ENCODE measurements at regions not wholly inside any gene's neighbourhood (a gene's known extent, or its start where the extent isn't known, plus 50 kb on each side); places are given as distances from the start of the nearest gene placed in this dataset.

DNA sequence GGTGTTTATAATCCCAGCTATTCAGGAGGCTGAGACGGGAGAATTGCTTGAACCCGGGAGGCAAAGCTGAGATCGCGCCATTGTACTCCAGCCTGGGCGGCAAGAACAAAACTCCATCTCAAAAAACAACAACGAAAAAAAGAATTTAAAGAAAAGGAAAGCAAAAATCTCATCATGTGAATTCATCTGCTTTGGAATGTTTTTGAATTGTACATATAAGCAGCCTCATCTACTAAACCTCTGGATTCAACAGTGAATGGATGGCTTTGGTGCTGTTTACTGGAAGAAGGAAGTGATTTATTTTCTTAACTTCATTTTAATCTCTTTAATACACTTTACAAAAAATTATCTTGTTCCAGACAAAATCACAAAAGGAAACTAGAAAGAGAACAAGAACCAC, 51.8 kb upstream of the PNRC1 start:
- H3K27me3 Mint-ChIP-seq (ENCODE audit: low read depth), result peaks cover 2% of the 10 kb centered on the region; the same call in 1 of the 2 replicates
- TF ChIP-seq, protein P1, sequence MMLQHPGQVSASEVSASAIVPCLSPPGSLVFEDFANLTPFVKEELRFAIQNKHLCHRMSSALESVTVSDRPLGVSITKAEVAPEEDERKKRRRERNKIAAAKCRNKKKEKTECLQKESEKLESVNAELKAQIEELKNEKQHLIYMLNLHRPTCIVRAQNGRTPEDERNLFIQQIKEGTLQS (CRISPR knock-in tag; conservative IDR thresholded peaks at IDR 0.05), result no peak
- TF ChIP-seq, protein P2, sequence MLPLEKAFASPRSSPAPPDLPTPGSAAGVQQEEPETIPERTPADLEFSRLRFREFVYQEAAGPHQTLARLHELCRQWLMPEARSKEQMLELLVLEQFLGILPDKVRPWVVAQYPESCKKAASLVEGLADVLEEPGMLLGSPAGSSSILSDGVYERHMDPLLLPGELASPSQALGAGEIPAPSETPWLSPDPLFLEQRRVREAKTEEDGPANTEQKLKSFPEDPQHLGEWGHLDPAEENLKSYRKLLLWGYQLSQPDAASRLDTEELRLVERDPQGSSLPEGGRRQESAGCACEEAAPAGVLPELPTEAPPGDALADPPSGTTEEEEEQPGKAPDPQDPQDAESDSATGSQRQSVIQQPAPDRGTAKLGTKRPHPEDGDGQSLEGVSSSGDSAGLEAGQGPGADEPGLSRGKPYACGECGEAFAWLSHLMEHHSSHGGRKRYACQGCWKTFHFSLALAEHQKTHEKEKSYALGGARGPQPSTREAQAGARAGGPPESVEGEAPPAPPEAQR (CRISPR knock-in tag; IDR thresholded peaks at IDR 0.05), result no peak
- TF ChIP-seq GTF2I (CRISPR knock-in tag; conservative IDR thresholded peaks at IDR 0.05) (no peak), PRRX2 (CRISPR knock-in tag; IDR thresholded peaks at IDR 0.05) (no peak), MYBL2 (CRISPR knock-in tag; IDR thresholded peaks at IDR 0.05) (no peak), TEAD1 (CRISPR knock-in tag; IDR thresholded peaks at IDR 0.05) (no peak), ELF4 (CRISPR knock-in tag; IDR thresholded peaks at IDR 0.05; ENCODE audit: low read depth) (no peak), RELA (CRISPR knock-in tag; IDR thresholded peaks at IDR 0.05; ENCODE audit: borderline replicate concordance) (no peak), FOXJ3 (CRISPR knock-in tag; IDR thresholded peaks at IDR 0.05; ENCODE audit: borderline replicate concordance) (no peak)
- TF ChIP-seq, protein P3, sequence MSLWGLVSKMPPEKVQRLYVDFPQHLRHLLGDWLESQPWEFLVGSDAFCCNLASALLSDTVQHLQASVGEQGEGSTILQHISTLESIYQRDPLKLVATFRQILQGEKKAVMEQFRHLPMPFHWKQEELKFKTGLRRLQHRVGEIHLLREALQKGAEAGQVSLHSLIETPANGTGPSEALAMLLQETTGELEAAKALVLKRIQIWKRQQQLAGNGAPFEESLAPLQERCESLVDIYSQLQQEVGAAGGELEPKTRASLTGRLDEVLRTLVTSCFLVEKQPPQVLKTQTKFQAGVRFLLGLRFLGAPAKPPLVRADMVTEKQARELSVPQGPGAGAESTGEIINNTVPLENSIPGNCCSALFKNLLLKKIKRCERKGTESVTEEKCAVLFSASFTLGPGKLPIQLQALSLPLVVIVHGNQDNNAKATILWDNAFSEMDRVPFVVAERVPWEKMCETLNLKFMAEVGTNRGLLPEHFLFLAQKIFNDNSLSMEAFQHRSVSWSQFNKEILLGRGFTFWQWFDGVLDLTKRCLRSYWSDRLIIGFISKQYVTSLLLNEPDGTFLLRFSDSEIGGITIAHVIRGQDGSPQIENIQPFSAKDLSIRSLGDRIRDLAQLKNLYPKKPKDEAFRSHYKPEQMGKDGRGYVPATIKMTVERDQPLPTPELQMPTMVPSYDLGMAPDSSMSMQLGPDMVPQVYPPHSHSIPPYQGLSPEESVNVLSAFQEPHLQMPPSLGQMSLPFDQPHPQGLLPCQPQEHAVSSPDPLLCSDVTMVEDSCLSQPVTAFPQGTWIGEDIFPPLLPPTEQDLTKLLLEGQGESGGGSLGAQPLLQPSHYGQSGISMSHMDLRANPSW (CRISPR knock-in tag; conservative IDR thresholded peaks at IDR 0.05; ENCODE audit: low read depth), result no peak
- TF ChIP-seq, protein P4, sequence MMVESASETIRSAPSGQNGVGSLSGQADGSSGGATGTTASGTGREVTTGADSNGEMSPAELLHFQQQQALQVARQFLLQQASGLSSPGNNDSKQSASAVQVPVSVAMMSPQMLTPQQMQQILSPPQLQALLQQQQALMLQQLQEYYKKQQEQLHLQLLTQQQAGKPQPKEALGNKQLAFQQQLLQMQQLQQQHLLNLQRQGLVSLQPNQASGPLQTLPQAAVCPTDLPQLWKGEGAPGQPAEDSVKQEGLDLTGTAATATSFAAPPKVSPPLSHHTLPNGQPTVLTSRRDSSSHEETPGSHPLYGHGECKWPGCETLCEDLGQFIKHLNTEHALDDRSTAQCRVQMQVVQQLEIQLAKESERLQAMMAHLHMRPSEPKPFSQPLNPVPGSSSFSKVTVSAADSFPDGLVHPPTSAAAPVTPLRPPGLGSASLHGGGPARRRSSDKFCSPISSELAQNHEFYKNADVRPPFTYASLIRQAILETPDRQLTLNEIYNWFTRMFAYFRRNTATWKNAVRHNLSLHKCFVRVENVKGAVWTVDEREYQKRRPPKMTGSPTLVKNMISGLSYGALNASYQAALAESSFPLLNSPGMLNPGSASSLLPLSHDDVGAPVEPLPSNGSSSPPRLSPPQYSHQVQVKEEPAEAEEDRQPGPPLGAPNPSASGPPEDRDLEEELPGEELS (CRISPR knock-in tag; IDR thresholded peaks at IDR 0.05), result no peak
- H3K36me3 Mint-ChIP-seq, result no peaks in the 10 kb centered on the region
- ATAC-seq (no peak), DNase-seq (ENCODE audit: low spot score) (no peak)
- peaks cover 6% of the 10 kb centered on the region for H3K4me1 Mint-ChIP-seq
- H3K4me3 Mint-ChIP-seq, result no peak overlapping the region
- CTCF ChIA-PET, result no interaction called here
- no peaks in the 10 kb centered on the region for H3K9me3 Mint-ChIP-seq
- POLR2A ChIA-PET, result no interaction called here
- no peak overlapping the region for H3K27ac Mint-ChIP-seq

DNA sequence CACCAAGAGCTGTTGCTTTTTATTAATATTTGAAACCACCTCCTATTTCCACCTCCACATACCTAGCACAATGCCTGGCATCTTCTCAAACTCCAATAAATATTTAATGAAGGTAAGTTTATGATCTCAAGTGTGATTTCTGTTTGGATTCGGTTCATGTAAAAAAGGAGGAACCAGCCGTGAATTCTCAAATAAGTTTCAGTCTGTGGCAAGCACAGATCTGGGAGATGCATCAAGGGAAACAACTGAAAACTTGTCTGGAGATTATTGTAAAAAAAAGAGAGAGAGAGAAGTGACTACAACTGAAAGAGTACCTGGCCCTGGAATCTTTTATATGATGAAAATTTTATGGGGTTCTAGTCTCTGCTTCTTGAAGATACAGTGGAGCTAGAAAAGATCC, 52.8 kb upstream of the PNRC1 start:
- Mint-ChIP-seq H3K36me3 (no peaks in the 10 kb centered on the region), H3K27me3 (ENCODE audit: low read depth) (peaks cover 2% of the 10 kb centered on the region; the same call in 1 of the 2 replicates), H3K9me3 (no peaks in the 10 kb centered on the region), H3K27ac (no peak overlapping the region), H3K4me1 (peaks cover 6% of the 10 kb centered on the region), H3K4me3 (no peak overlapping the region)
- no peak for TF ChIP-seq ZNF423 (CRISPR knock-in tag; IDR thresholded peaks at IDR 0.05)
- no peak for TF ChIP-seq OVOL2 (CRISPR knock-in tag; IDR thresholded peaks at IDR 0.05; ENCODE audit: borderline replicate concordance)
- TF ChIP-seq, protein P5, sequence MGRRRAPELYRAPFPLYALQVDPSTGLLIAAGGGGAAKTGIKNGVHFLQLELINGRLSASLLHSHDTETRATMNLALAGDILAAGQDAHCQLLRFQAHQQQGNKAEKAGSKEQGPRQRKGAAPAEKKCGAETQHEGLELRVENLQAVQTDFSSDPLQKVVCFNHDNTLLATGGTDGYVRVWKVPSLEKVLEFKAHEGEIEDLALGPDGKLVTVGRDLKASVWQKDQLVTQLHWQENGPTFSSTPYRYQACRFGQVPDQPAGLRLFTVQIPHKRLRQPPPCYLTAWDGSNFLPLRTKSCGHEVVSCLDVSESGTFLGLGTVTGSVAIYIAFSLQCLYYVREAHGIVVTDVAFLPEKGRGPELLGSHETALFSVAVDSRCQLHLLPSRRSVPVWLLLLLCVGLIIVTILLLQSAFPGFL (CRISPR knock-in tag; IDR thresholded peaks at IDR 0.05; ENCODE audit: borderline replicate concordance), result no peak
- no peak for TF ChIP-seq CREB1 (CRISPR knock-in tag; IDR thresholded peaks at IDR 0.05)
- TF ChIP-seq FOXJ3 (CRISPR knock-in tag; IDR thresholded peaks at IDR 0.05; ENCODE audit: borderline replicate concordance), result no peak
- no peak for TF ChIP-seq CREM (CRISPR knock-in tag; IDR thresholded peaks at IDR 0.05)
- no peak for TF ChIP-seq ZNF416 (CRISPR knock-in tag; IDR thresholded peaks at IDR 0.05)
- TF ChIP-seq, protein P6, sequence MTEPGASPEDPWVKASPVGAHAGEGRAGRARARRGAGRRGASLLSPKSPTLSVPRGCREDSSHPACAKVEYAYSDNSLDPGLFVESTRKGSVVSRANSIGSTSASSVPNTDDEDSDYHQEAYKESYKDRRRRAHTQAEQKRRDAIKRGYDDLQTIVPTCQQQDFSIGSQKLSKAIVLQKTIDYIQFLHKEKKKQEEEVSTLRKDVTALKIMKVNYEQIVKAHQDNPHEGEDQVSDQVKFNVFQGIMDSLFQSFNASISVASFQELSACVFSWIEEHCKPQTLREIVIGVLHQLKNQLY (CRISPR knock-in tag; IDR thresholded peaks at IDR 0.05), result no peak
- TF ChIP-seq, protein P7, sequence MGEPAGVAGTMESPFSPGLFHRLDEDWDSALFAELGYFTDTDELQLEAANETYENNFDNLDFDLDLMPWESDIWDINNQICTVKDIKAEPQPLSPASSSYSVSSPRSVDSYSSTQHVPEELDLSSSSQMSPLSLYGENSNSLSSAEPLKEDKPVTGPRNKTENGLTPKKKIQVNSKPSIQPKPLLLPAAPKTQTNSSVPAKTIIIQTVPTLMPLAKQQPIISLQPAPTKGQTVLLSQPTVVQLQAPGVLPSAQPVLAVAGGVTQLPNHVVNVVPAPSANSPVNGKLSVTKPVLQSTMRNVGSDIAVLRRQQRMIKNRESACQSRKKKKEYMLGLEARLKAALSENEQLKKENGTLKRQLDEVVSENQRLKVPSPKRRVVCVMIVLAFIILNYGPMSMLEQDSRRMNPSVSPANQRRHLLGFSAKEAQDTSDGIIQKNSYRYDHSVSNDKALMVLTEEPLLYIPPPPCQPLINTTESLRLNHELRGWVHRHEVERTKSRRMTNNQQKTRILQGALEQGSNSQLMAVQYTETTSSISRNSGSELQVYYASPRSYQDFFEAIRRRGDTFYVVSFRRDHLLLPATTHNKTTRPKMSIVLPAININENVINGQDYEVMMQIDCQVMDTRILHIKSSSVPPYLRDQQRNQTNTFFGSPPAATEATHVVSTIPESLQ (CRISPR knock-in tag; IDR thresholded peaks at IDR 0.05), result no peak
- no peak for TF ChIP-seq MYBL2 (CRISPR knock-in tag; IDR thresholded peaks at IDR 0.05)
- TF ChIP-seq, protein P8, sequence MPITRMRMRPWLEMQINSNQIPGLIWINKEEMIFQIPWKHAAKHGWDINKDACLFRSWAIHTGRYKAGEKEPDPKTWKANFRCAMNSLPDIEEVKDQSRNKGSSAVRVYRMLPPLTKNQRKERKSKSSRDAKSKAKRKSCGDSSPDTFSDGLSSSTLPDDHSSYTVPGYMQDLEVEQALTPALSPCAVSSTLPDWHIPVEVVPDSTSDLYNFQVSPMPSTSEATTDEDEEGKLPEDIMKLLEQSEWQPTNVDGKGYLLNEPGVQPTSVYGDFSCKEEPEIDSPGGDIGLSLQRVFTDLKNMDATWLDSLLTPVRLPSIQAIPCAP (CRISPR knock-in tag; IDR thresholded peaks at IDR 0.05), result no peak
- TF ChIP-seq, protein P9, sequence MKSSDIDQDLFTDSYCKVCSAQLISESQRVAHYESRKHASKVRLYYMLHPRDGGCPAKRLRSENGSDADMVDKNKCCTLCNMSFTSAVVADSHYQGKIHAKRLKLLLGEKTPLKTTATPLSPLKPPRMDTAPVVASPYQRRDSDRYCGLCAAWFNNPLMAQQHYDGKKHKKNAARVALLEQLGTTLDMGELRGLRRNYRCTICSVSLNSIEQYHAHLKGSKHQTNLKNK (CRISPR knock-in tag; IDR thresholded peaks at IDR 0.05), result no peak
- DNase-seq (ENCODE audit: low spot score) (no peak), ATAC-seq (no peak)
- CTCF ChIA-PET, result no interaction called here
- POLR2A ChIA-PET, result interaction anchor here (1.1 kb wide), 1 partner anchor 119 kb away, joined by 3 read pairs; no protein-coding TSS in a partner anchor
